Tibial nerve (tissue), 4 donors: ENCODE measurements at regions not wholly inside any gene's neighbourhood (a gene's known extent, or its start where the extent isn't known, plus 50 kb on each side); places are given as distances from the start of the nearest gene placed in this dataset.
A peak's percentile ranks its signal among the peaks of the same experiment; 100 is the strongest.

Experiments used
- DNase-seq, 2 donors: peaks; one replicate each; pipeline ENCODE4 v3.0.0-alpha.2; 2019; ENCODE audit warnings: low spot score in 2 of 2
- H3K27ac ChIP-seq, 4 donors: fragments of 200-600 bp; sonication (generic) in 3 of 4; one replicate each; pipeline ENCODE4 v1.5.1; 2017 to 2019; ENCODE audit warnings: mild to moderate bottlenecking in 1 of 4
- H3K27me3 ChIP-seq, 2 donors: fragments of 200-600 bp; sonication (generic) in 1 of 2; one replicate each; pipeline versions ENCODE4 v1.5.1 to v1.6.0; 2017 to 2019
- H3K36me3 ChIP-seq, 3 donors: fragments of 200-600 bp; sonication (generic); one replicate each; pipeline ENCODE4 v1.5.1; 2018 to 2019
- H3K4me1 ChIP-seq, 4 donors: fragments of 200-600 bp; sonication (generic) in 3 of 4; one replicate each; pipeline ENCODE4 v1.5.1; 2017 to 2019
- H3K4me3 ChIP-seq, 4 donors: fragments of 200-600 bp; sonication (generic) in 3 of 4; one replicate each; pipeline ENCODE4 v1.5.1; 2017 to 2019; ENCODE audit warnings: mild to moderate bottlenecking in 1 of 4, moderate library complexity in 1 of 4
- H3K9me3 ChIP-seq, 4 donors: fragments of 200-600 bp; sonication (generic) in 3 of 4; one replicate each; pipeline ENCODE4 v1.5.1; 2017 to 2019
- EP300 ChIP-seq, 2 donors: sonication (generic); formaldehyde crosslinking; IDR thresholded peaks; one replicate each; pipeline ENCODE4 v1.6.1; 2017; ENCODE audit warnings: antibody characterized with exemption in 2 of 2, mild to moderate bottlenecking in 1 of 2
- POLR2A ChIP-seq, 2 donors: fragments of 450-650 bp; IDR thresholded peaks; one replicate each; pipeline ENCODE4 v1.6.1; 2017; ENCODE audit warnings: antibody characterized with exemption in 2 of 2, mild to moderate bottlenecking in 2 of 2, moderate library complexity in 2 of 2
- WGBS, 2 donors: methylation state at CpG; one replicate each; pipeline ENCODE4 v1.1.5; 2018; 5-methylcytosine and 5-hydroxymethylcytosine counted together
- TF ChIP-seq, protein P1 (sequence below), 5 experiments: fragments of 200-600 bp in 3 of 5; fragments of 450-650 bp in 2 of 5; sonication (generic) in 3 of 5; IDR thresholded peaks; one replicate each; pipeline ENCODE4 v1.5.1; 2016 to 2019; ENCODE audit warnings: antibody characterized with exemption in 5 of 5, mild to moderate bottlenecking in 3 of 5, moderate library complexity in 2 of 5

DNA sequence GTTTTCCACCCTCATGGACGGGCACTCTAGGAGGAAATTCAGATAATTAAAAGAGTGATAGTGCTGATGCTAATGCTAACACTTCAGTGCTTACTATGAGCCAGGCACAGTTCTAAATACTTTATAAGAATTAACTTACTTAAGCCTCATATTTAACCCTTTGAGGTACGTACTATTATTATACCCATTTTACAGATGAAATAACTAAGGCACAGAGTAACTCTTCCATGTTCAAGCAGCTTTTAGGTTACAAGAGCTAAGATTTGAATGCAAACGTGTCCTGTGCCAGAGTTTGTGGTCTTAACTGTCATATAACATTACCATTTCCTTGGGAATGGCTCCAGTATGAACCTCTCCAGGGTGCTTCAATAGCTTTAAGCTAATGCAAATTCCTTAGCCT is 114.7 kb upstream of the PRR23C start:
- TF ChIP-seq, protein P1, sequence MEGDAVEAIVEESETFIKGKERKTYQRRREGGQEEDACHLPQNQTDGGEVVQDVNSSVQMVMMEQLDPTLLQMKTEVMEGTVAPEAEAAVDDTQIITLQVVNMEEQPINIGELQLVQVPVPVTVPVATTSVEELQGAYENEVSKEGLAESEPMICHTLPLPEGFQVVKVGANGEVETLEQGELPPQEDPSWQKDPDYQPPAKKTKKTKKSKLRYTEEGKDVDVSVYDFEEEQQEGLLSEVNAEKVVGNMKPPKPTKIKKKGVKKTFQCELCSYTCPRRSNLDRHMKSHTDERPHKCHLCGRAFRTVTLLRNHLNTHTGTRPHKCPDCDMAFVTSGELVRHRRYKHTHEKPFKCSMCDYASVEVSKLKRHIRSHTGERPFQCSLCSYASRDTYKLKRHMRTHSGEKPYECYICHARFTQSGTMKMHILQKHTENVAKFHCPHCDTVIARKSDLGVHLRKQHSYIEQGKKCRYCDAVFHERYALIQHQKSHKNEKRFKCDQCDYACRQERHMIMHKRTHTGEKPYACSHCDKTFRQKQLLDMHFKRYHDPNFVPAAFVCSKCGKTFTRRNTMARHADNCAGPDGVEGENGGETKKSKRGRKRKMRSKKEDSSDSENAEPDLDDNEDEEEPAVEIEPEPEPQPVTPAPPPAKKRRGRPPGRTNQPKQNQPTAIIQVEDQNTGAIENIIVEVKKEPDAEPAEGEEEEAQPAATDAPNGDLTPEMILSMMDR (IDR thresholded peaks at IDR 0.05), result no peak
- TF ChIP-seq POLR2A (IDR thresholded peaks at IDR 0.05) (no peak), EP300 (IDR thresholded peaks at IDR 0.05) (no peak)
- no peaks in the 10 kb centered on the region for H3K4me1 ChIP-seq
- no peaks in the 10 kb centered on the region for H3K36me3 ChIP-seq
- H3K27ac ChIP-seq, result no peak overlapping the region
- H3K27me3 ChIP-seq, result no peaks in the 10 kb centered on the region
- no peak overlapping the region for H3K4me3 ChIP-seq
- 56 to 67% methylated on average over 3 of the region's 3 CpGs for WGBS, 2 donors
- no peaks in the 10 kb centered on the region for H3K9me3 ChIP-seq
- DNase-seq, result no peak

DNA sequence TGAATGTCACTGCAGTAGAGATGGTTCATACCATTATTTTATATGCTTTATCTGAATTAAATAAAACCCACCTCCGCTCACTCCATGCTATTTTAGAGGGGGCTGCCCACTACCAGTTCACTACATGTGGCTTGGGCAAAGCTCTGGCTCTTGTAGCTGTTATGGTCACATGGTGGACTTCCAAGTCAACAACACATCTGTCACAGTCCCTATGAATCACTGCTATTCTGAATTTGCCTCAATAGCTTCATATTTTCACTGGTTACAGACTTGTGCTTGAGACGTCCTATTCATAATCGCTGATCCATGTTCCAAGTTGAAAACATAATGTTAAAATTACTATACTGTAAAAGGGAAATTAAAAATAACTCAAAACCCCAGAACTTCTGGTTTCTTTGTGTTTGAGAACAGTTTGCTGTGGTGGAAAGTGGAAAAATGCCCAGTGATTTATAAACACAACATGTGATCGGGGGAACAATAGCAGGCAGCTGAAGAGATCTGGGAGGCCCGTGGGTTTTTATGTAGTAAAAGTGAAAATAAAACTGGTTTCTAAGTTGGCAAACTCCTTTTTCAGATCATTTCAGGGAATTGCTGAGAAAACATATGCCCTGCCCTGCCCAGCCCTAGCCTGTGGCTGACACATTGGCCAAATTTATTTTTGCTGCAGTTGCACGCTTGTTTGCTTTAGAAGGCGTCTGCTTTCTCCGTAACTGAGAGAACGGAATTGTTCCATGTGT is 128.8 kb upstream of the PRR23C start:
- 15 to 25% methylated on average over 9 of the region's 9 CpGs for WGBS, 2 donors

DNA sequence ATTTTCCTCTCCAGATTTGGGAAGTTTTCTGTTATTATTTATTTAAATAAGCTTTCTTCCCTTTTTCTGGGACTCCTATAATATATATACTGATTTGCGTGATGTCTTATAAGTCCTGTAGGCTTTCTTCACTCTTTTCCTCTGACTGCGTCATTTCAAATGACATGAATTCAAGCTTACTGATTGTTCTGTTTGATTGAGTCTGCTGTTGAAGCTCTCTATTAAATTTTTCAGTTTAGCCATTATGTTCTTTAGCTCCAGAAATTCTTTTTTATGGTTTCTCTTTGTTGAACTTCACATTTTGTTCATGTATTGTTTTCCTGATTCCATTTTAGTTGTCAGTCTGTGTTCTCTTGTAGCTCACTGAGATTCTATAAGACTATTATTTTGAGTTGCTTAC is 135.8 kb upstream of the PRR23C start:
- Histone ChIP-seq H3K36me3 (no peaks in the 10 kb centered on the region), H3K27ac (no peak overlapping the region), H3K9me3 (peaks cover 0 to 15% (median 0%) of the 10 kb centered on the region in 4 donors), H3K4me3 (no peak overlapping the region), H3K27me3 (no peaks in the 10 kb centered on the region), H3K4me1 (no peaks in the 10 kb centered on the region)
- TF ChIP-seq EP300 (IDR thresholded peaks at IDR 0.05), result no peak
- no peak for DNase-seq
- 96% methylated on average over 2 of the region's 2 CpGs for WGBS, 2 donors

More for the DNA sequence above, 128.8 kb upstream of the PRR23C start:
- Histone ChIP-seq H3K27ac (peak overlapping the region in 3 of 4 donors; percentile 40 to 82 (median 69)), H3K9me3 (peaks cover 0 to 21% (median 0%) of the 10 kb centered on the region in 4 donors), H3K4me1 (peaks cover 0 to 11% (median 0%) of the 10 kb centered on the region in 4 donors), H3K4me3 (peak overlapping the region; percentile 11 to 48 (median 23)), H3K36me3 (no peaks in the 10 kb centered on the region), H3K27me3 (no peaks in the 10 kb centered on the region)
- TF ChIP-seq POLR2A (IDR thresholded peaks at IDR 0.05) (no peak), EP300 (IDR thresholded peaks at IDR 0.05) (peak in 1 of 2 donors; percentile 29)
- TF ChIP-seq, protein P1 (IDR thresholded peaks at IDR 0.05), result no peak
- DNase-seq, result no peak

DNA sequence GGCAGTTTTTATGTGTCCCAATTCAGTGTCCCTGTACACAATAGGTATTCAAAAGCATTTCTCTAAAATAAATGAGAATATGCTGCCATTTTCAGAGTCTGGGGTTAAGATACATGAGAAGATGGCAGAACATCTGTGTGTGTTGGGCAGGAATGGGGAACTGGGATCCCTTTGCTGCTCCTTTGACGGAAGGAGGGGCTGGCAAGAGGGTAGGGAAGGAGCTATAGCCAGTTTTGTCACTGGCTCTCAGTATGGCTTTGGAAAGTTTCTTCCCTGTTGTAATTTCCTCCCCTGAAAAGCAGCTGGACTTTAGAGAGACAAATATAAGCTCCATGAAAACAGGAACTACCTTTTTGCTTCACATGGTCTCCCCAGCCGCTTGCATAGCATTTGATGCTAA is 137.5 kb upstream of the PRR23C start:
- TF ChIP-seq EP300 (IDR thresholded peaks at IDR 0.05) (no peak), POLR2A (IDR thresholded peaks at IDR 0.05) (no peak)
- TF ChIP-seq, protein P1 (IDR thresholded peaks at IDR 0.05), result no peak
- no peaks in the 10 kb centered on the region for H3K27me3 ChIP-seq
- 30 to 47% methylated on average over 2 of the region's 2 CpGs for WGBS, 2 donors

DNA sequence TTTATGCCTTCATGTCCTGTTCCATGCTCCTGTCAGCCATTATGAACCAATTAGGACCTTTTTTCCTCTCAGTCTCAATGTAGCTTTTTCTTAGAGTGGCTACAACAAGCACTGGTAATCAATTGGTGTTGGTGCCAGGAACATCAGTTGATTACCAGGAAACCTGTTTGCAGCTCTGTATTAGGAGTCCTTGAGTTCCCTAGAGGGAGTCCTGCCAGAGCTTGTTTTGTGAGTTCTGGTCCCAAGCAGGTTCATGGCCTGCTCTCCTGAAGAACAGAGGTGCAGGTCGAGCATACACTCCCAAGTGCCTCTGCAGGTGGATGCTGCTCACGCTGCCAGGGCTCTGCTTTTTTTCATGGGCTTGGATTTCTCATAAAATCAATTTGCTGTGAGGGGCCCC is 137.9 kb upstream of the PRR23C start:
- Histone ChIP-seq H3K9me3 (peaks cover 0 to 15% (median 0%) of the 10 kb centered on the region in 4 donors), H3K27me3 (no peaks in the 10 kb centered on the region), H3K36me3 (no peaks in the 10 kb centered on the region), H3K27ac (no peak overlapping the region), H3K4me1 (no peaks in the 10 kb centered on the region), H3K4me3 (no peak overlapping the region)
- WGBS, 2 donors, result 53 to 58% methylated on average over 2 of the region's 2 CpGs
- TF ChIP-seq EP300 (IDR thresholded peaks at IDR 0.05), result no peak
- TF ChIP-seq, protein P1 (IDR thresholded peaks at IDR 0.05), result no peak
- TF ChIP-seq POLR2A (IDR thresholded peaks at IDR 0.05), result no peak
- no peak for DNase-seq

More for the DNA sequence above, 137.5 kb upstream of the PRR23C start:
- Histone ChIP-seq H3K9me3 (peaks cover 0 to 15% (median 0%) of the 10 kb centered on the region in 4 donors), H3K36me3 (no peaks in the 10 kb centered on the region), H3K27ac (no peak overlapping the region), H3K4me3 (no peak overlapping the region), H3K4me1 (no peaks in the 10 kb centered on the region)
- DNase-seq, result no peak
